ENCODE measurements at regions not wholly inside any gene's neighbourhood (a gene's known extent, or its start where the extent isn't known, plus 50 kb on each side); places are given as distances from the start of the nearest gene placed in this dataset.

DNA sequence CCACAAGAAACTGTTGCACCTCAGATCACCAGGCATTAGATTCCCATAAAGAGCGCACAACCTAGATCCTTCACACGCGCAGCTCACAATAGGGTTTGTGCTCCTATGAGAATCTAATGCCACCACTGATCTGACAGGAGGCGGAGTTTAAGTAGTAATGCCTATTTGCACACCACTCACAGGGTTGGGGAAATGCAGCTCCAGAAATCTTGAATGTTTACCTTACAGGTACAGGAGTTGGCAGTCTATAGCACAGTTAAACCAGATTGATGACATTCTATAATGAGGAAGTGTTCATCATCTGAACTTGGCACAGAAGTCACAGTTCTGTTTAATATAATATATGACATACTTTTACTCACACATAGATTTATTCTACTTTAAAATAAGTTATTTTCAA is 732.2 kb upstream of the ZNF608 start:
- TF ChIP-seq, protein P1, sequence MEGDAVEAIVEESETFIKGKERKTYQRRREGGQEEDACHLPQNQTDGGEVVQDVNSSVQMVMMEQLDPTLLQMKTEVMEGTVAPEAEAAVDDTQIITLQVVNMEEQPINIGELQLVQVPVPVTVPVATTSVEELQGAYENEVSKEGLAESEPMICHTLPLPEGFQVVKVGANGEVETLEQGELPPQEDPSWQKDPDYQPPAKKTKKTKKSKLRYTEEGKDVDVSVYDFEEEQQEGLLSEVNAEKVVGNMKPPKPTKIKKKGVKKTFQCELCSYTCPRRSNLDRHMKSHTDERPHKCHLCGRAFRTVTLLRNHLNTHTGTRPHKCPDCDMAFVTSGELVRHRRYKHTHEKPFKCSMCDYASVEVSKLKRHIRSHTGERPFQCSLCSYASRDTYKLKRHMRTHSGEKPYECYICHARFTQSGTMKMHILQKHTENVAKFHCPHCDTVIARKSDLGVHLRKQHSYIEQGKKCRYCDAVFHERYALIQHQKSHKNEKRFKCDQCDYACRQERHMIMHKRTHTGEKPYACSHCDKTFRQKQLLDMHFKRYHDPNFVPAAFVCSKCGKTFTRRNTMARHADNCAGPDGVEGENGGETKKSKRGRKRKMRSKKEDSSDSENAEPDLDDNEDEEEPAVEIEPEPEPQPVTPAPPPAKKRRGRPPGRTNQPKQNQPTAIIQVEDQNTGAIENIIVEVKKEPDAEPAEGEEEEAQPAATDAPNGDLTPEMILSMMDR (conservative IDR thresholded peaks at IDR 0.05; ENCODE audit: low read depth, low read length): no peak
- TF ChIP-seq EZH2phosphoT487 (IDR thresholded peaks at IDR 0.05; ENCODE audit: borderline replicate concordance, low read length): no peak
